ENCODE measurements at regions not wholly inside any gene's neighbourhood (a gene's known extent, or its start where the extent isn't known, plus 50 kb on each side); places are given as distances from the start of the nearest gene placed in this dataset.

DNA sequence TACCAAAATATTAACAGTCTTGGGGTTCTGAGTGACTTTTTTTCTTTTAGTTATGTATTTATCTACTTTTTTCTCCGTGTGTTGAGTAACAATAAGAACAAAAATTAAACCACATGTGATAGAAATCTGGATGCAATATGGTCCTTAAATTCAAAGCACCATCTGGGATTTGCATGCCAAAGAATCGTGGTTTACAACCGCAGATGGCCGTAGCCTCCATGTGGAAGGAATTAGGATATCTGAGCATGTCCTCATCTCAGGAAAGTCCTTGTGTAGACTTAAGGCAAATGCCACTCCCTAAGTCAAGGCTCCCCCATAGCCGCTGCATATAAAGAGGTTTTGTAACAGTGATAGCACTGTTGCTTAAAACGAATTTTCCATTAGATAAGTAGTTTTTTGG lies 304.0 kb downstream of the ZEB1 start:
- TF ChIP-seq, protein P1, sequence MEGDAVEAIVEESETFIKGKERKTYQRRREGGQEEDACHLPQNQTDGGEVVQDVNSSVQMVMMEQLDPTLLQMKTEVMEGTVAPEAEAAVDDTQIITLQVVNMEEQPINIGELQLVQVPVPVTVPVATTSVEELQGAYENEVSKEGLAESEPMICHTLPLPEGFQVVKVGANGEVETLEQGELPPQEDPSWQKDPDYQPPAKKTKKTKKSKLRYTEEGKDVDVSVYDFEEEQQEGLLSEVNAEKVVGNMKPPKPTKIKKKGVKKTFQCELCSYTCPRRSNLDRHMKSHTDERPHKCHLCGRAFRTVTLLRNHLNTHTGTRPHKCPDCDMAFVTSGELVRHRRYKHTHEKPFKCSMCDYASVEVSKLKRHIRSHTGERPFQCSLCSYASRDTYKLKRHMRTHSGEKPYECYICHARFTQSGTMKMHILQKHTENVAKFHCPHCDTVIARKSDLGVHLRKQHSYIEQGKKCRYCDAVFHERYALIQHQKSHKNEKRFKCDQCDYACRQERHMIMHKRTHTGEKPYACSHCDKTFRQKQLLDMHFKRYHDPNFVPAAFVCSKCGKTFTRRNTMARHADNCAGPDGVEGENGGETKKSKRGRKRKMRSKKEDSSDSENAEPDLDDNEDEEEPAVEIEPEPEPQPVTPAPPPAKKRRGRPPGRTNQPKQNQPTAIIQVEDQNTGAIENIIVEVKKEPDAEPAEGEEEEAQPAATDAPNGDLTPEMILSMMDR (IDR thresholded peaks at IDR 0.05; ENCODE audit: low read depth, low read length, missing input control), result no peak
- TF ChIP-seq YY1 (IDR thresholded peaks at IDR 0.05) (no peak), TAF1 (conservative IDR thresholded peaks at IDR 0.05) (no peak), RAD21 (IDR thresholded peaks at IDR 0.05) (no peak), GABPA (IDR thresholded peaks at IDR 0.05 in 1 of 2, conservative IDR thresholded peaks at IDR 0.05 in 1 of 2) (no peak)
- TF ChIP-seq, protein P2, sequence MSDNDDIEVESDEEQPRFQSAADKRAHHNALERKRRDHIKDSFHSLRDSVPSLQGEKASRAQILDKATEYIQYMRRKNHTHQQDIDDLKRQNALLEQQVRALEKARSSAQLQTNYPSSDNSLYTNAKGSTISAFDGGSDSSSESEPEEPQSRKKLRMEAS (IDR thresholded peaks at IDR 0.05), result no peak
- TF ChIP-seq, protein P3, sequence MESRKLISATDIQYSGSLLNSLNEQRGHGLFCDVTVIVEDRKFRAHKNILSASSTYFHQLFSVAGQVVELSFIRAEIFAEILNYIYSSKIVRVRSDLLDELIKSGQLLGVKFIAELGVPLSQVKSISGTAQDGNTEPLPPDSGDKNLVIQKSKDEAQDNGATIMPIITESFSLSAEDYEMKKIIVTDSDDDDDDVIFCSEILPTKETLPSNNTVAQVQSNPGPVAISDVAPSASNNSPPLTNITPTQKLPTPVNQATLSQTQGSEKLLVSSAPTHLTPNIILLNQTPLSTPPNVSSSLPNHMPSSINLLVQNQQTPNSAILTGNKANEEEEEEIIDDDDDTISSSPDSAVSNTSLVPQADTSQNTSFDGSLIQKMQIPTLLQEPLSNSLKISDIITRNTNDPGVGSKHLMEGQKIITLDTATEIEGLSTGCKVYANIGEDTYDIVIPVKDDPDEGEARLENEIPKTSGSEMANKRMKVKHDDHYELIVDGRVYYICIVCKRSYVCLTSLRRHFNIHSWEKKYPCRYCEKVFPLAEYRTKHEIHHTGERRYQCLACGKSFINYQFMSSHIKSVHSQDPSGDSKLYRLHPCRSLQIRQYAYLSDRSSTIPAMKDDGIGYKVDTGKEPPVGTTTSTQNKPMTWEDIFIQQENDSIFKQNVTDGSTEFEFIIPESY (IDR thresholded peaks at IDR 0.05), result no peak
- TF ChIP-seq, protein P4, sequence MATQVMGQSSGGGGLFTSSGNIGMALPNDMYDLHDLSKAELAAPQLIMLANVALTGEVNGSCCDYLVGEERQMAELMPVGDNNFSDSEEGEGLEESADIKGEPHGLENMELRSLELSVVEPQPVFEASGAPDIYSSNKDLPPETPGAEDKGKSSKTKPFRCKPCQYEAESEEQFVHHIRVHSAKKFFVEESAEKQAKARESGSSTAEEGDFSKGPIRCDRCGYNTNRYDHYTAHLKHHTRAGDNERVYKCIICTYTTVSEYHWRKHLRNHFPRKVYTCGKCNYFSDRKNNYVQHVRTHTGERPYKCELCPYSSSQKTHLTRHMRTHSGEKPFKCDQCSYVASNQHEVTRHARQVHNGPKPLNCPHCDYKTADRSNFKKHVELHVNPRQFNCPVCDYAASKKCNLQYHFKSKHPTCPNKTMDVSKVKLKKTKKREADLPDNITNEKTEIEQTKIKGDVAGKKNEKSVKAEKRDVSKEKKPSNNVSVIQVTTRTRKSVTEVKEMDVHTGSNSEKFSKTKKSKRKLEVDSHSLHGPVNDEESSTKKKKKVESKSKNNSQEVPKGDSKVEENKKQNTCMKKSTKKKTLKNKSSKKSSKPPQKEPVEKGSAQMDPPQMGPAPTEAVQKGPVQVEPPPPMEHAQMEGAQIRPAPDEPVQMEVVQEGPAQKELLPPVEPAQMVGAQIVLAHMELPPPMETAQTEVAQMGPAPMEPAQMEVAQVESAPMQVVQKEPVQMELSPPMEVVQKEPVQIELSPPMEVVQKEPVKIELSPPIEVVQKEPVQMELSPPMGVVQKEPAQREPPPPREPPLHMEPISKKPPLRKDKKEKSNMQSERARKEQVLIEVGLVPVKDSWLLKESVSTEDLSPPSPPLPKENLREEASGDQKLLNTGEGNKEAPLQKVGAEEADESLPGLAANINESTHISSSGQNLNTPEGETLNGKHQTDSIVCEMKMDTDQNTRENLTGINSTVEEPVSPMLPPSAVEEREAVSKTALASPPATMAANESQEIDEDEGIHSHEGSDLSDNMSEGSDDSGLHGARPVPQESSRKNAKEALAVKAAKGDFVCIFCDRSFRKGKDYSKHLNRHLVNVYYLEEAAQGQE (IDR thresholded peaks at IDR 0.05), result no peak
